H1 (cell line): ENCODE measurements at regions not wholly inside any gene's neighbourhood (a gene's known extent, or its start where the extent isn't known, plus 50 kb on each side); places are given as distances from the start of the nearest gene placed in this dataset.

Experiments used
- SIN3A ChIP-seq, 2 experiments: IDR thresholded peaks in 1 of 2; conservative IDR thresholded peaks in 1 of 2; 2 replicates each; pipeline ENCODE4 v1.6.1; 2011 to 2012; ENCODE audit warnings: low read length in 2 of 2, improper control_type of control experiment in 1 of 2, low read depth in 1 of 2, mild to moderate bottlenecking in 1 of 2

GRCh38 chr9:23232831-23233230 is 593.2 kb downstream of the ELAVL2 start (continued):
- no peak for TF ChIP-seq SIN3A (conservative IDR thresholded peaks at IDR 0.05 in 1 of 2, IDR thresholded peaks at IDR 0.05 in 1 of 2; ENCODE audit: low read depth in 1 of 2, low read length in 2 of 2)
